Liver (tissue), 3 donors: ENCODE measurements at regions not wholly inside any gene's neighbourhood (a gene's known extent, or its start where the extent isn't known, plus 50 kb on each side); places are given as distances from the start of the nearest gene placed in this dataset.
"Not testable (repeated sequence)": the region's sequence is repeated elsewhere in the genome, so short reads cannot be mapped to it uniquely, and the experiment has no call there.

Source experiments
- JUND ChIP-seq, 2 donors: IDR thresholded peaks; 2 replicates each; pipeline ENCODE4 v1.6.1; 2016; ENCODE audit warnings: antibody characterized with exemption in 2 of 2
- RAD21 ChIP-seq, 2 donors: IDR thresholded peaks; 2 replicates each; pipeline ENCODE4 v1.6.1; 2016; ENCODE audit warnings: antibody characterized with exemption in 2 of 2, mild to moderate bottlenecking in 2 of 2
- SP1 ChIP-seq: IDR thresholded peaks from 2 replicates; pipeline ENCODE4 v1.6.1; 2018; ENCODE audit warnings: antibody characterized with exemption, mild to moderate bottlenecking
- TAF1 ChIP-seq: conservative IDR thresholded peaks from 2 replicates; pipeline ENCODE4 v1.6.1; 2016; ENCODE audit warnings: antibody characterized with exemption, mild to moderate bottlenecking
- YY1 ChIP-seq: IDR thresholded peaks from 2 replicates; pipeline ENCODE4 v1.6.1; 2016; ENCODE audit warnings: antibody characterized with exemption, mild to moderate bottlenecking
- TF ChIP-seq, protein P1 (sequence below): fragments of 150-350 bp; IDR thresholded peaks from 2 replicates; pipeline ENCODE4 v1.5.1; 2017; ENCODE audit warnings: improper control_type of control experiment, low read depth, low read length; ENCODE audit not compliant: missing input control
- TF ChIP-seq, protein P2 (sequence below): IDR thresholded peaks from 2 replicates; pipeline ENCODE4 v1.6.1; 2016; ENCODE audit warnings: antibody characterized with exemption, mild to moderate bottlenecking
- donor health status: healthy.
- donor health status: healthy.

DNA sequence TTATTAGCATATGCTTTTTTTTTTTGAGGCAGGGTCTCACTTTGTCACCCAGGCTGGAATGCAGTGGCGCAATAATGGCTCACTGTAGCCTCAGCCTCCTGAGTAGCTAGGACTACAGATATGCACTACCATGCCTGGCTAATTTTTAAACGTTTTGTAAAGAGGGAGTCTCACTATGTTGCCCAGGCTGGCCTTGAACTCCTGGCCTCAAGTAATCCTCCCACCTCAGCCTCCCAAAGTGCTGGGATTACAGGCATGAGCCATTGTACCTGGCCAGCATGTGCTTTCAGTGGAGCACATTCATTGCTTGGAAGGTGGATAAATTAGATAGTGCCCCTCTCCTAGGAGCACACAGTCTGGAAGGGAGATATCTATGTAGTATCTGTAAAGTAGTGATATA lies 243.7 kb upstream of the PLPP4 start:
- TF ChIP-seq, protein P1, sequence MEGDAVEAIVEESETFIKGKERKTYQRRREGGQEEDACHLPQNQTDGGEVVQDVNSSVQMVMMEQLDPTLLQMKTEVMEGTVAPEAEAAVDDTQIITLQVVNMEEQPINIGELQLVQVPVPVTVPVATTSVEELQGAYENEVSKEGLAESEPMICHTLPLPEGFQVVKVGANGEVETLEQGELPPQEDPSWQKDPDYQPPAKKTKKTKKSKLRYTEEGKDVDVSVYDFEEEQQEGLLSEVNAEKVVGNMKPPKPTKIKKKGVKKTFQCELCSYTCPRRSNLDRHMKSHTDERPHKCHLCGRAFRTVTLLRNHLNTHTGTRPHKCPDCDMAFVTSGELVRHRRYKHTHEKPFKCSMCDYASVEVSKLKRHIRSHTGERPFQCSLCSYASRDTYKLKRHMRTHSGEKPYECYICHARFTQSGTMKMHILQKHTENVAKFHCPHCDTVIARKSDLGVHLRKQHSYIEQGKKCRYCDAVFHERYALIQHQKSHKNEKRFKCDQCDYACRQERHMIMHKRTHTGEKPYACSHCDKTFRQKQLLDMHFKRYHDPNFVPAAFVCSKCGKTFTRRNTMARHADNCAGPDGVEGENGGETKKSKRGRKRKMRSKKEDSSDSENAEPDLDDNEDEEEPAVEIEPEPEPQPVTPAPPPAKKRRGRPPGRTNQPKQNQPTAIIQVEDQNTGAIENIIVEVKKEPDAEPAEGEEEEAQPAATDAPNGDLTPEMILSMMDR, result not testable (repeated sequence)
- TF ChIP-seq RAD21 (IDR thresholded peaks at IDR 0.05); TAF1; JUND (IDR thresholded peaks at IDR 0.05); SP1; YY1: not testable (repeated sequence)
- TF ChIP-seq, protein P2, sequence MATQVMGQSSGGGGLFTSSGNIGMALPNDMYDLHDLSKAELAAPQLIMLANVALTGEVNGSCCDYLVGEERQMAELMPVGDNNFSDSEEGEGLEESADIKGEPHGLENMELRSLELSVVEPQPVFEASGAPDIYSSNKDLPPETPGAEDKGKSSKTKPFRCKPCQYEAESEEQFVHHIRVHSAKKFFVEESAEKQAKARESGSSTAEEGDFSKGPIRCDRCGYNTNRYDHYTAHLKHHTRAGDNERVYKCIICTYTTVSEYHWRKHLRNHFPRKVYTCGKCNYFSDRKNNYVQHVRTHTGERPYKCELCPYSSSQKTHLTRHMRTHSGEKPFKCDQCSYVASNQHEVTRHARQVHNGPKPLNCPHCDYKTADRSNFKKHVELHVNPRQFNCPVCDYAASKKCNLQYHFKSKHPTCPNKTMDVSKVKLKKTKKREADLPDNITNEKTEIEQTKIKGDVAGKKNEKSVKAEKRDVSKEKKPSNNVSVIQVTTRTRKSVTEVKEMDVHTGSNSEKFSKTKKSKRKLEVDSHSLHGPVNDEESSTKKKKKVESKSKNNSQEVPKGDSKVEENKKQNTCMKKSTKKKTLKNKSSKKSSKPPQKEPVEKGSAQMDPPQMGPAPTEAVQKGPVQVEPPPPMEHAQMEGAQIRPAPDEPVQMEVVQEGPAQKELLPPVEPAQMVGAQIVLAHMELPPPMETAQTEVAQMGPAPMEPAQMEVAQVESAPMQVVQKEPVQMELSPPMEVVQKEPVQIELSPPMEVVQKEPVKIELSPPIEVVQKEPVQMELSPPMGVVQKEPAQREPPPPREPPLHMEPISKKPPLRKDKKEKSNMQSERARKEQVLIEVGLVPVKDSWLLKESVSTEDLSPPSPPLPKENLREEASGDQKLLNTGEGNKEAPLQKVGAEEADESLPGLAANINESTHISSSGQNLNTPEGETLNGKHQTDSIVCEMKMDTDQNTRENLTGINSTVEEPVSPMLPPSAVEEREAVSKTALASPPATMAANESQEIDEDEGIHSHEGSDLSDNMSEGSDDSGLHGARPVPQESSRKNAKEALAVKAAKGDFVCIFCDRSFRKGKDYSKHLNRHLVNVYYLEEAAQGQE, result not testable (repeated sequence)
